ENCODE measurements at regions not wholly inside any gene's neighbourhood (a gene's known extent, or its start where the extent isn't known, plus 50 kb on each side); places are given as distances from the start of the nearest gene placed in this dataset.

DNA sequence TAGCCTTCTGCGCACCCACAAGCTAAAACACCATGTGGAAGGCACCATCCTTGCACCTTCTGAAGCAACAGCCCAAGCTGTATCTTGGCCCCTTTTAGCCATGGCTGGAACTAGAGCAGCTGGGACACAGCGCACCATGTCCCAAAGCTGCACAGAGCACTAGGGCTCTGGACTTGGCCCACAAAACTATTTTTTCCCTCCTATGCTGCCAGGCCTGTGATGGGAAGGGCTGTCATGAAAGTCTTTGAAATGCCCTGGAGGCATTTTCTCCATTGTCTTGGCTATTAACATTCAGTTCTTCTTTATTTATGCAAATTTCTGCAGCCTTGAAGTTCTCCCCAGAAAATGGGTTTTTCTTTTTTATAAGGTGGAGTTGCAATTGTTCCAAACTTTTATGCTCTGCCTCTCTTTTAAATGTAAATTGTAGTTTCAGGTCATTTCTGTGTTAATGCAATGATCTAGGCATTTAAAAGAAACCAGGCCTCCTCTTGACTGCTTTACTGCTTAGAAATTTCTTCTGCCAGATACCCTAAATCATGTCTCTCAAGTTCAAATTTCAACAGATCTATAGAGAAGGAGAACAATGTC lies 996.3 kb downstream of the TAF11L14 start:
- no peak for DNase-seq

DNA sequence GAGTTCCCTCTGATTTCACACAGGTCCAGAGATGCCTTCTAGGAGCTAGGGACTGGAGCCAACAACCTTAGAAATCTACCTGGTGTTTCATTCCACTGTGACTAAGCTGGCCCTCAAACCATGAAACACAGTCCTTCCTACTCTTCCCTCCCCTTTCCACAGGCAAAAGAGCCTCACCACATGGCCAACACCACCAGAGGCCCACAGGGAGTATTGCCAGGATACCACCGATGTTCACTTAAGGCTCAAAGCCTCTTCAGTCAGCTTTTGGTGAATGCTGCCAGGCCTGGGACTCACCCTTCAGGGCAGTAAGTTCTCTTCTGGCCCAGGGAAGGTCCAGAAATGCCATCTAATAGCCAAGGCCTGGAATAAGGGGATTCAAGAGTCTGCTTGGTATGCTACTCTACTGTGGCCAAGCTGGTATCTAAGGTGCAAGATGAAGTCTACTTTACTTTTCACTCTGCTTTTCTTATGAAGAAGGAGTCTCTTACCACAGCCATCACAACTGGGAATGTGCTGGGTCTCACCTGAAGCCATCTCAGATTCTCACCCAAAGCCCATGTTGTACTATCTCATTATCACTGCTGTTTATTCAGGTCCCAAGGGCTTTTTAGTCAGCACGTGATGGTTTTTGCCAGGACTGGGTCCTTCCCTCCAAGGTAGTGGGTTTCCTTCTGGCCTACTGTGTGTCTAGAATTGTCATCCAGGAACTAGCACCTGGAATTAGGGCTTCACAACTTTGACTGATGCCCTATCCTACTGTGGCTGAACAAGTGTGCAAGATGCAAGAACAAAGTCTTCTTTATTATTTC lies 1018.4 kb downstream of the TAF11L14 start:
- H2AFZ ChIP-seq, result no peak overlapping the region
- H3K79me2 ChIP-seq (ENCODE audit: insufficient read depth), result no peaks in the 10 kb centered on the region
- no peak overlapping the region for H3K9ac ChIP-seq
- no peaks in the 10 kb centered on the region for H3K9me2 ChIP-seq (ENCODE audit: insufficient read depth)
- no peaks in the 10 kb centered on the region for H3K4me1 ChIP-seq (ENCODE audit: insufficient read depth)
- in situ Hi-C loops (cut with MboI), result no loop called here
- H3K36me3 ChIP-seq (ENCODE audit: low read depth), result no peaks in the 10 kb centered on the region
- no peak overlapping the region for H3K27ac ChIP-seq
- DNase-seq, result no peak
- H4K20me1 ChIP-seq (ENCODE audit: insufficient read depth), result no peaks in the 10 kb centered on the region
- 45 to 46% methylated on average over 2 of the region's 2 CpGs for WGBS, 2 experiments (ENCODE audit: low coverage in 1 of 2, low lambda C conversion rate in 2 of 2, missing lambda C conversion rate in 2 of 2)
- no peaks in the 10 kb centered on the region for H3K27me3 ChIP-seq (replicated peaks; ENCODE audit: insufficient read depth)
- TF ChIP-seq EZH2phosphoT487 (IDR thresholded peaks at IDR 0.05; ENCODE audit: insufficient read depth, low read depth), result no peak
- TF ChIP-seq EZH2 (IDR thresholded peaks at IDR 0.05; ENCODE audit: insufficient read depth, poor library complexity, severe bottlenecking), result no peak
- H3K9me3 ChIP-seq (ENCODE audit: low read depth), result no peaks in the 10 kb centered on the region
- H3K4me3 ChIP-seq, result no peak overlapping the region
- H3F3A ChIP-seq (ENCODE audit: insufficient read depth), result no peaks in the 10 kb centered on the region
- H3K4me2 ChIP-seq (ENCODE audit: unreplicated experiment), result no peak overlapping the region

More for the DNA sequence above, 996.3 kb downstream of the TAF11L14 start:
- Histone ChIP-seq H2AFZ (no peak overlapping the region), H3K9ac (no peak overlapping the region), H3K4me3 (no peak overlapping the region), H3K4me2 (ENCODE audit: unreplicated experiment) (no peak overlapping the region), H4K20me1 (ENCODE audit: insufficient read depth) (no peaks in the 10 kb centered on the region), H3K36me3 (ENCODE audit: low read depth) (no peaks in the 10 kb centered on the region), H3F3A (ENCODE audit: insufficient read depth) (no peaks in the 10 kb centered on the region), H3K27me3 (replicated peaks; ENCODE audit: insufficient read depth) (no peaks in the 10 kb centered on the region), H3K9me2 (ENCODE audit: insufficient read depth) (no peaks in the 10 kb centered on the region), H3K9me3 (ENCODE audit: low read depth) (no peaks in the 10 kb centered on the region), H3K27ac (no peak overlapping the region), H3K79me2 (ENCODE audit: insufficient read depth) (no peaks in the 10 kb centered on the region), H3K4me1 (ENCODE audit: insufficient read depth) (no peaks in the 10 kb centered on the region)
- WGBS, 2 experiments (ENCODE audit: low coverage in 1 of 2, low lambda C conversion rate in 2 of 2, missing lambda C conversion rate in 2 of 2), result 31 to 39% methylated on average over 2 of the region's 2 CpGs
- TF ChIP-seq EZH2phosphoT487 (IDR thresholded peaks at IDR 0.05; ENCODE audit: insufficient read depth, low read depth) (no peak), EZH2 (IDR thresholded peaks at IDR 0.05; ENCODE audit: insufficient read depth, poor library complexity, severe bottlenecking) (no peak)
- in situ Hi-C loops (cut with MboI), result no loop called here

DNA sequence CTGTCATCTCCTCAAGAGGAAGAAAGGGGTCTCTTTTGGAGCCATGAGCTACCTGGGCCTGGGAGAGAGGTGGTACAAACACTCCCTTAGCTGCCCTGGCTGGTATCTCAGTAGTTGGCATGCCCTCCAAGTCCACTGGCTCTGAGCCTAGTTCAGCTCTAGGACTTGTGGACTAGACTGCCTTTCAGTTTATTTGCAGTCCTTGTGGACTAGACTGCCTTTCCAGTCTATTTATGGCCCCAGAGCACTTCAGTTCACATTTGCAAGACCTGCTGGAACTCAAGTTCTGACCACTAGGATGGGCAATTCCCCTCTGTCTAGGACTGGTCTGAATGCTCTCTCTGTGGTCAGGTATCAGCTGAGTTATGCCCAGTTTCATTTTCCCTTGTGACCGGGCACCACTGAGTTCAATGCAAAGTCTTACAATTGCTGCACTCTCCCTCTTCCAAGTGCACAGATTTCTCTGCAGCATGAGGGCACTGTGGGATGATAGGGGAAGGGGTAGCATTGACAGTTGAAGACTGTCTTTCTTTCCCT lies 1019.0 kb downstream of the TAF11L14 start:
- Histone ChIP-seq H4K20me1 (ENCODE audit: insufficient read depth) (no peaks in the 10 kb centered on the region), H3K4me2 (ENCODE audit: unreplicated experiment) (no peak overlapping the region), H3K4me3 (no peak overlapping the region), H3K27me3 (replicated peaks; ENCODE audit: insufficient read depth) (no peaks in the 10 kb centered on the region), H2AFZ (no peak overlapping the region), H3K27ac (no peak overlapping the region), H3K9ac (no peak overlapping the region), H3K36me3 (ENCODE audit: low read depth) (no peaks in the 10 kb centered on the region), H3F3A (ENCODE audit: insufficient read depth) (no peaks in the 10 kb centered on the region), H3K79me2 (ENCODE audit: insufficient read depth) (no peaks in the 10 kb centered on the region), H3K9me2 (ENCODE audit: insufficient read depth) (no peaks in the 10 kb centered on the region), H3K9me3 (ENCODE audit: low read depth) (no peaks in the 10 kb centered on the region), H3K4me1 (ENCODE audit: insufficient read depth) (no peaks in the 10 kb centered on the region)
- 67 to 68% methylated on average over 1 of the region's 1 CpG for WGBS, 2 experiments (ENCODE audit: low coverage in 1 of 2, low lambda C conversion rate in 2 of 2, missing lambda C conversion rate in 2 of 2)
- no peak for TF ChIP-seq EZH2phosphoT487 (IDR thresholded peaks at IDR 0.05; ENCODE audit: insufficient read depth, low read depth)
- TF ChIP-seq EZH2 (IDR thresholded peaks at IDR 0.05; ENCODE audit: insufficient read depth, poor library complexity, severe bottlenecking), result no peak
- no peak for DNase-seq
- in situ Hi-C loops (cut with MboI), result no loop called here

DNA sequence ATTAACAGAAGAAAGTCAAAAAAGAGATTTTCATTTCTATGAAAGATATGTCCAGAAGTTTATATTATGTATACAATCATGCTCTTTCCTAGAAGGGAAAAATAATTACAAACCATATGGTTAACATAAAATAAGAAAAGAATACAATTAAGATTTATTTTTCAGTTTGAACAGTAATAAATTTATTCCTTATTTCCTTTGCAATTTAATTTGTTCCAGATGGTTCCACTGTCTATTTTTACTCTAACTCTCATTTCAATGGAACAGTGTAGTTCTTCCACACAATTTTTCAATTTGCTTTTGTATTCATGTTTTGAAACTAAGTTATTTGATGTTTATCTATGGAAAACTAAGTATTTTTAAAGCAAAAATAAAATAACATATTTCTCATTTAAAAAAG lies 1026.3 kb downstream of the TAF11L14 start:
- Histone ChIP-seq H3K27ac (no peak overlapping the region), H4K20me1 (ENCODE audit: insufficient read depth) (no peaks in the 10 kb centered on the region), H3K36me3 (ENCODE audit: low read depth) (no peaks in the 10 kb centered on the region), H3K9ac (no peak overlapping the region), H3K27me3 (replicated peaks; ENCODE audit: insufficient read depth) (no peaks in the 10 kb centered on the region), H2AFZ (no peak overlapping the region), H3K4me1 (ENCODE audit: insufficient read depth) (no peaks in the 10 kb centered on the region), H3F3A (ENCODE audit: insufficient read depth) (no peaks in the 10 kb centered on the region), H3K4me3 (no peak overlapping the region), H3K4me2 (ENCODE audit: unreplicated experiment) (no peak overlapping the region), H3K9me3 (ENCODE audit: low read depth) (no peaks in the 10 kb centered on the region), H3K9me2 (ENCODE audit: insufficient read depth) (no peaks in the 10 kb centered on the region), H3K79me2 (ENCODE audit: insufficient read depth) (no peaks in the 10 kb centered on the region)
- no peak for TF ChIP-seq EZH2 (IDR thresholded peaks at IDR 0.05; ENCODE audit: insufficient read depth, poor library complexity, severe bottlenecking)
- TF ChIP-seq EZH2phosphoT487 (IDR thresholded peaks at IDR 0.05; ENCODE audit: insufficient read depth, low read depth), result no peak
- in situ Hi-C loops (cut with MboI), result no loop called here
- no peak for DNase-seq
